ENCODE measurements at regions not wholly inside any gene's neighbourhood (a gene's known extent, or its start where the extent isn't known, plus 50 kb on each side); places are given as distances from the start of the nearest gene placed in this dataset.
"Not testable (repeated sequence)": the region's sequence is repeated elsewhere in the genome, so short reads cannot be mapped to it uniquely, and the experiment has no call there.

- no peak for DNase-seq
These were observed 558.9 kb upstream of the MBL2 start for GRCh38 chr10:53331460-53331859.

- not testable (repeated sequence) for DNase-seq
These were observed 554.1 kb upstream of the MBL2 start for GRCh38 chr10:53326401-53327305.

GRCh38 chr10:53325066-53325465 lies 552.5 kb upstream of the MBL2 start:
- DNase-seq: peak; percentile 70

GRCh38 chr10:53315709-53316108 lies 543.1 kb upstream of the MBL2 start:
- peak; percentile 46 for DNase-seq

- DNase-seq: peak; percentile 99
These were observed 542.3 kb upstream of the MBL2 start for GRCh38 chr10:53314876-53315275.

GRCh38 chr10:53298443-53298842 lies 525.9 kb upstream of the MBL2 start:
- DNase-seq: no peak

- no peak for DNase-seq
These were observed 512.1 kb upstream of the MBL2 start for GRCh38 chr10:53284615-53285182.

GRCh38 chr10:53276797-53277196 lies 504.2 kb upstream of the MBL2 start:
- DNase-seq: no peak

GRCh38 chr10:53269482-53269881 lies 496.9 kb upstream of the MBL2 start:
- no peak for DNase-seq

- no peak for DNase-seq
These were observed 487.6 kb upstream of the MBL2 start for GRCh38 chr10:53260213-53260612.

GRCh38 chr10:53256623-53257022 lies 484.0 kb upstream of the MBL2 start:
- no peak for DNase-seq

GRCh38 chr10:53255661-53256205 lies 483.1 kb upstream of the MBL2 start:
- DNase-seq: no peak

GRCh38 chr10:53253221-53253620 lies 480.6 kb upstream of the MBL2 start:
- DNase-seq: no peak

GRCh38 chr10:53239873-53240272 lies 467.3 kb upstream of the MBL2 start:
- DNase-seq: no peak

- DNase-seq: no peak
These were observed 464.4 kb upstream of the MBL2 start for GRCh38 chr10:53236941-53237340.

- no peak for DNase-seq
These were observed 461.2 kb upstream of the MBL2 start for GRCh38 chr10:53233749-53234148.

GRCh38 chr10:53230651-53231050 lies 458.1 kb upstream of the MBL2 start:
- no peak for DNase-seq

- no peak for DNase-seq
These were observed 451.3 kb upstream of the MBL2 start for GRCh38 chr10:53223851-53224250.

GRCh38 chr10:53222806-53223205 lies 450.2 kb upstream of the MBL2 start:
- DNase-seq: no peak

GRCh38 chr10:53209944-53210611 lies 437.5 kb upstream of the MBL2 start:
- peak; percentile 4 for DNase-seq

GRCh38 chr10:53183733-53184132 lies 411.1 kb upstream of the MBL2 start:
- no peak for DNase-seq

- DNase-seq: no peak
These were observed 404.9 kb upstream of the MBL2 start for GRCh38 chr10:53177468-53177867.

GRCh38 chr10:53166325-53166724 lies 393.7 kb upstream of the MBL2 start:
- no peak for DNase-seq
